ENCODE measurements at regions not wholly inside any gene's neighbourhood (a gene's known extent, or its start where the extent isn't known, plus 50 kb on each side); places are given as distances from the start of the nearest gene placed in this dataset.

- Histone ChIP-seq H4K20me1 (ENCODE audit: low read depth, low read length) (no peaks in the 10 kb centered on the region), H3K9me3 (ENCODE audit: insufficient read depth, low read length) (no peaks in the 10 kb centered on the region), H3K36me3 (ENCODE audit: low read length) (no peaks in the 10 kb centered on the region), H3K27ac (ENCODE audit: low read depth, low read length) (no peak overlapping the region), H3K9ac (ENCODE audit: low read length) (no peak overlapping the region), H3K79me2 (ENCODE audit: insufficient read depth, low read length) (no peaks in the 10 kb centered on the region), H3K27me3 (ENCODE audit: low read length) (no peaks in the 10 kb centered on the region), H3K9me2 (replicated peaks; ENCODE audit: insufficient read depth, low read length) (no peaks in the 10 kb centered on the region), H3F3A (ENCODE audit: insufficient read depth) (no peaks in the 10 kb centered on the region), H3K4me3 (ENCODE audit: insufficient read depth, low read length, poor library complexity, severe bottlenecking) (no peak overlapping the region), H3K4me2 (ENCODE audit: low read depth, low read length, poor library complexity, severe bottlenecking) (no peak overlapping the region), H2AFZ (ENCODE audit: low read depth, low read length, severe bottlenecking) (no peak overlapping the region)
- TF ChIP-seq CTCF (IDR thresholded peaks at IDR 0.05; ENCODE audit: insufficient read depth, low read length, poor library complexity, severe bottlenecking) (no peak), EZH2phosphoT487 (conservative IDR thresholded peaks at IDR 0.05; ENCODE audit: low read length) (no peak)
Observed at GRCh38 chr3:66762916-66763693, 235.0 kb upstream of the KBTBD8 start.

GRCh38 chr3:66778107-66778506 lies 220.0 kb upstream of the KBTBD8 start:
- H3K4me2 ChIP-seq (ENCODE audit: low read depth, low read length, poor library complexity, severe bottlenecking) = no peak overlapping the region
- no peaks in the 10 kb centered on the region for H3K79me2 ChIP-seq (ENCODE audit: insufficient read depth, low read length)
- H4K20me1 ChIP-seq (ENCODE audit: low read depth, low read length) = no peaks in the 10 kb centered on the region
- H3K27me3 ChIP-seq (ENCODE audit: low read length) = no peaks in the 10 kb centered on the region
- H3K36me3 ChIP-seq (ENCODE audit: low read length) = no peaks in the 10 kb centered on the region
- H3K9ac ChIP-seq (ENCODE audit: low read length) = no peak overlapping the region
- TF ChIP-seq EZH2phosphoT487 (conservative IDR thresholded peaks at IDR 0.05; ENCODE audit: low read length) (no peak), CTCF (IDR thresholded peaks at IDR 0.05; ENCODE audit: insufficient read depth, low read length, poor library complexity, severe bottlenecking) (no peak)
- no peaks in the 10 kb centered on the region for H3F3A ChIP-seq (ENCODE audit: insufficient read depth)
- H2AFZ ChIP-seq (ENCODE audit: low read depth, low read length, severe bottlenecking) = no peak overlapping the region
- no peak overlapping the region for H3K27ac ChIP-seq (ENCODE audit: low read depth, low read length)
- no peaks in the 10 kb centered on the region for H3K9me3 ChIP-seq (ENCODE audit: insufficient read depth, low read length)
- H3K9me2 ChIP-seq (replicated peaks; ENCODE audit: insufficient read depth, low read length) = no peaks in the 10 kb centered on the region
- no peak overlapping the region for H3K4me3 ChIP-seq (ENCODE audit: insufficient read depth, low read length, poor library complexity, severe bottlenecking)

GRCh38 chr3:66778777-66779176 lies 219.3 kb upstream of the KBTBD8 start:
- TF ChIP-seq EZH2phosphoT487 (conservative IDR thresholded peaks at IDR 0.05; ENCODE audit: low read length) = no peak
- no peak for TF ChIP-seq CTCF (IDR thresholded peaks at IDR 0.05; ENCODE audit: insufficient read depth, low read length, poor library complexity, severe bottlenecking)
- Histone ChIP-seq H3F3A (ENCODE audit: insufficient read depth) (no peaks in the 10 kb centered on the region), H3K4me2 (ENCODE audit: low read depth, low read length, poor library complexity, severe bottlenecking) (no peak overlapping the region), H3K4me3 (ENCODE audit: insufficient read depth, low read length, poor library complexity, severe bottlenecking) (no peak overlapping the region), H3K9me3 (ENCODE audit: insufficient read depth, low read length) (no peaks in the 10 kb centered on the region), H3K27me3 (ENCODE audit: low read length) (no peaks in the 10 kb centered on the region), H4K20me1 (ENCODE audit: low read depth, low read length) (no peaks in the 10 kb centered on the region), H2AFZ (ENCODE audit: low read depth, low read length, severe bottlenecking) (no peak overlapping the region), H3K27ac (ENCODE audit: low read depth, low read length) (no peak overlapping the region), H3K36me3 (ENCODE audit: low read length) (no peaks in the 10 kb centered on the region), H3K79me2 (ENCODE audit: insufficient read depth, low read length) (no peaks in the 10 kb centered on the region), H3K9ac (ENCODE audit: low read length) (no peak overlapping the region), H3K9me2 (replicated peaks; ENCODE audit: insufficient read depth, low read length) (no peaks in the 10 kb centered on the region)

Measured in SU-DHL-6 (cell line).